Heart left ventricle (tissue), 13 donors: ENCODE measurements at regions not wholly inside any gene's neighbourhood (a gene's known extent, or its start where the extent isn't known, plus 50 kb on each side); places are given as distances from the start of the nearest gene placed in this dataset.

Source experiments
- CTCF ChIP-seq, 12 donors: fragments of 200-600 bp; sonication (generic) in 4 of 12; IDR thresholded peaks; one replicate each; pipeline versions ENCODE4 v1.5.0 to v1.8.0; 2018 to 2022; ENCODE audit warnings: antibody characterized with exemption in 12 of 12, mild to moderate bottlenecking in 5 of 12
- POLR2A ChIP-seq, 2 donors: fragments of 450-650 bp; IDR thresholded peaks; one replicate each; pipeline ENCODE4 v1.6.1; 2017; ENCODE audit warnings: antibody characterized with exemption in 2 of 2, mild to moderate bottlenecking in 2 of 2, moderate library complexity in 2 of 2
- donor health status: ischemic (EF 13 %, LVEDD 7.1; RV severe dilation, severe dysfunction).
- donor health status: DM: no; HTN: yes; CAD: no.
- donor health status: DM: no; HTN: no; CAD: no.
- donor health status: ischemic (EF 25% LVEDD 6.9; RV normal size, moderate dysfunction).
- donor health status: ischemic (EF 25% LVEDD 5.7; RV mildly dilated, moderate dysfunction).
- donor health status: ischemic (EF 35%, LVEDD 5.7; RV mildly dilated, moderate dysfunction).
- donor health status: nonischemic (EF 11% LVEDD 7.7; RV severe dilation, severe dysfunction).
- donor health status: DM: yes; HTN: yes; CAD: no.
- donor health status: PGD.
- donor health status: ischemic (EF 29% LVEDD 5.4; RV normal size, mild dysfunction).
- donor health status: nonischemic (EF 23%, LVEDD 6.1; RV moderate dilation, normal function).

GRCh38 chr5:89417515-89417914, 534.5 kb upstream of the MEF2C start:
- TF ChIP-seq CTCF (IDR thresholded peaks at IDR 0.05) (no peak), POLR2A (IDR thresholded peaks at IDR 0.05) (no peak)
